Thyroid gland (tissue), 4 donors: ENCODE measurements at regions not wholly inside any gene's neighbourhood (a gene's known extent, or its start where the extent isn't known, plus 50 kb on each side); places are given as distances from the start of the nearest gene placed in this dataset.
A peak's percentile ranks its signal among the peaks of the same experiment; 100 is the strongest.
"Not testable (repeated sequence)": the region's sequence is repeated elsewhere in the genome, so short reads cannot be mapped to it uniquely, and the experiment has no call there.

ENCODE experiments used
- DNase-seq, 2 donors: peaks; one replicate each; pipeline ENCODE4 v3.0.0-alpha.2; 2019
- H3K27ac ChIP-seq, 3 donors: fragments of 200-600 bp; sonication (generic); 1 replicate in 2 of 3; 2 replicates in 1 of 3; pipeline ENCODE4 v1.5.1; 2016 to 2019; ENCODE audit warnings: mild to moderate bottlenecking in 1 of 3, moderate library complexity in 1 of 3
- H3K27me3 ChIP-seq: fragments of 200-600 bp; sonication (generic); one replicate; pipeline ENCODE4 v1.5.1; 2019
- H3K36me3 ChIP-seq, 2 donors: fragments of 200-600 bp; sonication (generic); one replicate each; pipeline ENCODE4 v1.5.1; 2016 to 2019
- H3K4me1 ChIP-seq, 2 donors: fragments of 200-600 bp; sonication (generic); one replicate each; pipeline ENCODE4 v1.5.1; 2017 to 2019
- H3K4me3 ChIP-seq, 3 donors: fragments of 200-600 bp; sonication (generic); replicated peaks in 1 of 3; 1 replicate in 2 of 3; 2 replicates in 1 of 3; pipeline ENCODE4 v1.5.1; 2016; ENCODE audit warnings: mild to moderate bottlenecking in 1 of 3
- H3K9me3 ChIP-seq: fragments of 200-600 bp; sonication (generic); one replicate; pipeline ENCODE4 v1.5.1; 2017
- CTCF ChIP-seq, 6 experiments: fragments of 200-600 bp in 3 of 6; fragments of 450-650 bp in 3 of 6; sonication (generic) in 3 of 6; IDR thresholded peaks; one replicate each; pipeline ENCODE4 v1.5.1; 2016 to 2019; ENCODE audit warnings: antibody characterized with exemption in 6 of 6, mild to moderate bottlenecking in 2 of 6, inconsistent platforms in 1 of 6, moderate library complexity in 1 of 6
- POLR2A ChIP-seq, 2 donors: fragments of 450-650 bp; IDR thresholded peaks; one replicate each; pipeline ENCODE4 v1.6.1; 2017; ENCODE audit warnings: antibody characterized with exemption in 2 of 2, mild to moderate bottlenecking in 2 of 2, moderate library complexity in 1 of 2
- WGBS, 2 donors: methylation state at CpG; one replicate each; pipeline ENCODE4 v1.1.5; 2017; 5-methylcytosine and 5-hydroxymethylcytosine counted together
- intact Hi-C: fragments of 100-400 bp; cut with DNase I; formaldehyde crosslinking; loops from one replicate; pipeline ENCODE4 v1.15.1; 2023

GRCh38 chr6:90458353-90459224 lies 128.3 kb downstream of the MAP3K7 start:
- no peak overlapping the region for H3K4me3 ChIP-seq
- no peak overlapping the region for H3K27ac ChIP-seq
- no peaks in the 10 kb centered on the region for H3K9me3 ChIP-seq
- no peaks in the 10 kb centered on the region for H3K4me1 ChIP-seq
- WGBS, 2 donors = 35 to 39% methylated on average over 10 of the region's 10 CpGs
- DNase-seq = peak; percentile 32 to 33
- intact Hi-C loops = no loop called here
- no peaks in the 10 kb centered on the region for H3K27me3 ChIP-seq
- no peak for TF ChIP-seq CTCF (IDR thresholded peaks at IDR 0.05)
- no peak for TF ChIP-seq POLR2A (IDR thresholded peaks at IDR 0.05)
- H3K36me3 ChIP-seq = no peaks in the 10 kb centered on the region

GRCh38 chr6:90457867-90458259 lies 129.0 kb downstream of the MAP3K7 start:
- DNase-seq = no peak
- Histone ChIP-seq H3K36me3 (no peaks in the 10 kb centered on the region), H3K4me1 (no peaks in the 10 kb centered on the region), H3K27me3 (no peaks in the 10 kb centered on the region), H3K4me3 (no peak overlapping the region), H3K27ac (no peak overlapping the region), H3K9me3 (no peaks in the 10 kb centered on the region)
- TF ChIP-seq CTCF (IDR thresholded peaks at IDR 0.05) (no peak), POLR2A (IDR thresholded peaks at IDR 0.05) (no peak)
- intact Hi-C loops = no loop called here
- 95 to 96% methylated on average over 2 of the region's 2 CpGs for WGBS, 2 donors

- H3K4me3 ChIP-seq, H3K9me3 ChIP-seq, intact Hi-C loops, DNase-seq, H3K4me1 ChIP-seq, H3K27ac ChIP-seq, H3K27me3 ChIP-seq, H3K36me3 ChIP-seq: not testable (repeated sequence)
- 90 to 91% methylated on average over 19 of the region's 19 CpGs for WGBS, 2 donors
These were observed 129.6 kb downstream of the MAP3K7 start for GRCh38 chr6:90456997-90457866.

- intact Hi-C loops = no loop called here
- H3K4me3 ChIP-seq = no peak overlapping the region
- H3K36me3 ChIP-seq = no peaks in the 10 kb centered on the region
- H3K4me1 ChIP-seq = no peaks in the 10 kb centered on the region
- no peak for DNase-seq
- TF ChIP-seq CTCF (IDR thresholded peaks at IDR 0.05) = no peak
- TF ChIP-seq POLR2A (IDR thresholded peaks at IDR 0.05) = no peak
- WGBS, 2 donors = 91 to 92% methylated on average over 3 of the region's 3 CpGs
- no peaks in the 10 kb centered on the region for H3K9me3 ChIP-seq
- no peak overlapping the region for H3K27ac ChIP-seq
- no peaks in the 10 kb centered on the region for H3K27me3 ChIP-seq
These were observed 130.9 kb downstream of the MAP3K7 start for GRCh38 chr6:90456001-90456400.

- Histone ChIP-seq H3K9me3 (no peaks in the 10 kb centered on the region), H3K27me3 (no peaks in the 10 kb centered on the region), H3K27ac (no peak overlapping the region), H3K36me3 (no peaks in the 10 kb centered on the region), H3K4me3 (no peak overlapping the region), H3K4me1 (no peaks in the 10 kb centered on the region)
- DNase-seq = no peak
- 89 to 93% methylated on average over 7 of the region's 7 CpGs for WGBS, 2 donors
- TF ChIP-seq POLR2A (IDR thresholded peaks at IDR 0.05) (no peak), CTCF (IDR thresholded peaks at IDR 0.05) (no peak)
- intact Hi-C loops = no loop called here
These were observed 131.9 kb downstream of the MAP3K7 start for GRCh38 chr6:90454836-90455427.
